ENCODE measurements at regions not wholly inside any gene's neighbourhood (a gene's known extent, or its start where the extent isn't known, plus 50 kb on each side); places are given as distances from the start of the nearest gene placed in this dataset.

DNA sequence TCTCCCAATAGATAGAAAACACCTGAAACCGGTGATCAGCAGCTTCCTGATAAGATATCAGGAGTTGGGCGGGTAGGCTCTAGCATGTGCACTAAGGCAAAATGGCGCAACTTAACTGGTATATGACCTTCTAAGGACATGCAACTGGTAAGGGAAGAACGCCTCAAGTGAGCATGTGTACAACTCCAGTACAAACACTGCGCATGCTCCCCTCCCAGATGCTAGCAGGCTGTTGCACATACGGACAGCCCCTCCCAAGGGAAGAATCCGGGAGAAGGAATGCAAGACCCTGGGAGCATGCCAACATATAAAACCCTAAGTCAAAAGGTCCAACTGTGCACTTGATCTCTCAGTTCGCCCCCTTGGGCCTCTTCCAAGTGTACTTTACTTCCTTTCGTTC lies 110.8 kb downstream of the TSEN15 start:
- no peak for TF ChIP-seq EZH2 (IDR thresholded peaks at IDR 0.05; ENCODE audit: borderline replicate concordance, low read depth, low read length, severe bottlenecking)
- TF ChIP-seq, protein P1, sequence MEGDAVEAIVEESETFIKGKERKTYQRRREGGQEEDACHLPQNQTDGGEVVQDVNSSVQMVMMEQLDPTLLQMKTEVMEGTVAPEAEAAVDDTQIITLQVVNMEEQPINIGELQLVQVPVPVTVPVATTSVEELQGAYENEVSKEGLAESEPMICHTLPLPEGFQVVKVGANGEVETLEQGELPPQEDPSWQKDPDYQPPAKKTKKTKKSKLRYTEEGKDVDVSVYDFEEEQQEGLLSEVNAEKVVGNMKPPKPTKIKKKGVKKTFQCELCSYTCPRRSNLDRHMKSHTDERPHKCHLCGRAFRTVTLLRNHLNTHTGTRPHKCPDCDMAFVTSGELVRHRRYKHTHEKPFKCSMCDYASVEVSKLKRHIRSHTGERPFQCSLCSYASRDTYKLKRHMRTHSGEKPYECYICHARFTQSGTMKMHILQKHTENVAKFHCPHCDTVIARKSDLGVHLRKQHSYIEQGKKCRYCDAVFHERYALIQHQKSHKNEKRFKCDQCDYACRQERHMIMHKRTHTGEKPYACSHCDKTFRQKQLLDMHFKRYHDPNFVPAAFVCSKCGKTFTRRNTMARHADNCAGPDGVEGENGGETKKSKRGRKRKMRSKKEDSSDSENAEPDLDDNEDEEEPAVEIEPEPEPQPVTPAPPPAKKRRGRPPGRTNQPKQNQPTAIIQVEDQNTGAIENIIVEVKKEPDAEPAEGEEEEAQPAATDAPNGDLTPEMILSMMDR (IDR thresholded peaks at IDR 0.05; ENCODE audit: borderline replicate concordance, extremely low read depth, low read length, poor library complexity, severe bottlenecking), result no peak
